ENCODE measurements at regions not wholly inside any gene's neighbourhood (a gene's known extent, or its start where the extent isn't known, plus 50 kb on each side); places are given as distances from the start of the nearest gene placed in this dataset.

DNA sequence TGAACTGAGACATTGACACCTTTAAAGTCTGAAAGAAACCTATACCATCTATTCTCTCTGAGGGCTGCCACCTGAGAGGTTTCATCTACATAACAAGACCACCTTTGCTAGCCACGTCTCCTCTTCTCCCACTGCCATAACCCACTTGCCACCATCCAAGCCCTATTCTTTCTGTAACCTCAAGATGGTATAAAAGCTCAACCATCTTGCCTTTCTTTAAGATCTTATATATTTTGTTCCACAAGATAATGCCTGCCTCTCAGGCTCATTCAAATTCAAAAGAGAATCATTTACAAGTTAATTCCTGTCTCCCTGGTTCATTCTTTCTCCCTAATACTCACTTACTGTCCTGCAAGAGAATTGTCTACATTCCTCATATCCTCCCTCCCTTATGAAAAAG lies 192.5 kb downstream of the OTOR start:
- TF ChIP-seq CTCF (IDR thresholded peaks at IDR 0.05) (no peak), POLR2A (IDR thresholded peaks at IDR 0.05) (no peak), POLR2AphosphoS5 (IDR thresholded peaks at IDR 0.05) (no peak), EP300 (IDR thresholded peaks at IDR 0.05) (no peak)

All from stomach (tissue), 4 donors.